IPS-15b (cell line): ENCODE measurements at regions not wholly inside any gene's neighbourhood (a gene's known extent, or its start where the extent isn't known, plus 50 kb on each side); places are given as distances from the start of the nearest gene placed in this dataset.
"Not testable (repeated sequence)": the region's sequence is repeated elsewhere in the genome, so short reads cannot be mapped to it uniquely, and the experiment has no call there.

Experiments used
- H3K27me3 ChIP-seq: one replicate; pipeline ENCODE4 v1.6.1; 2013; ENCODE audit warnings: low read length; ENCODE audit not compliant: control insufficient read depth, insufficient read depth
- H3K36me3 ChIP-seq: one replicate; pipeline ENCODE4 v1.6.1; 2013; ENCODE audit warnings: low read length; ENCODE audit not compliant: control insufficient read depth, insufficient read depth
- H3K4me1 ChIP-seq: one replicate; pipeline ENCODE4 v1.6.1; 2013; ENCODE audit warnings: mild to moderate bottlenecking, low read length; ENCODE audit not compliant: control insufficient read depth, insufficient read depth
- H3K4me3 ChIP-seq: one replicate; pipeline ENCODE4 v1.5.1; 2013; ENCODE audit warnings: low read depth, low read length
- H3K9ac ChIP-seq: one replicate; pipeline ENCODE4 v1.6.1; 2013; ENCODE audit warnings: low read depth, mild to moderate bottlenecking, low read length
- H3K9me3 ChIP-seq: one replicate; pipeline ENCODE4 v1.6.1; 2013; ENCODE audit warnings: mild to moderate bottlenecking, low read length; ENCODE audit not compliant: control insufficient read depth, insufficient read depth

- Histone ChIP-seq H3K4me3 (no peak overlapping the region), H3K36me3 (no peaks in the 10 kb centered on the region), H3K9ac (no peak overlapping the region), H3K27me3 (no peaks in the 10 kb centered on the region), H3K4me1 (no peaks in the 10 kb centered on the region), H3K9me3 (no peaks in the 10 kb centered on the region)
These were observed 118.0 kb downstream of the PWWP3B start for GRCh38 chrX:106286053-106286650.

GRCh38 chrX:106290778-106291177 lies 122.7 kb downstream of the PWWP3B start:
- H3K4me3 ChIP-seq, H3K9me3 ChIP-seq, H3K4me1 ChIP-seq, H3K27me3 ChIP-seq, H3K36me3 ChIP-seq, H3K9ac ChIP-seq: not testable (repeated sequence)

GRCh38 chrX:106291779-106292390 lies 123.8 kb downstream of the PWWP3B start:
- not testable (repeated sequence) for H3K36me3 ChIP-seq, H3K9me3 ChIP-seq, H3K9ac ChIP-seq, H3K4me3 ChIP-seq, H3K4me1 ChIP-seq, H3K27me3 ChIP-seq

DNA sequence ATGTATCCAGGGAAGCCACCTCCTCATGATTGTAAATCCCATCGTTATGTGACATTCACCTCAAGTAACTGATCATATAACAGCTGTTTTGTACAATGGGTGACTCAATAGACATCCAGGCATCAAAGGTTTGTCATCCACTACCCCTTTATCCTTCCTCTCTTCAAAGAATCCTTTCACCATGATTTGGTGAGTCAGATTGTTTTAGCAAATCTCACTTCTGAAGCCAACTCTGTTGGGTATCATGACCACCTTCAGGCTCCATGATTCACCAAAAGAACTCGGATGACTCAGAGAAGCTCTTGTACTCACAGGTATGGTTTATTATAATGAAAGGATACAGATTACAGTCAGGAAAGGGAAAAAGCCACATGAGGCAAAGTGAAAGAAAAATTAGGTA lies 132.1 kb downstream of the PWWP3B start:
- no peaks in the 10 kb centered on the region for H3K4me1 ChIP-seq
- no peaks in the 10 kb centered on the region for H3K27me3 ChIP-seq
- H3K9me3 ChIP-seq: peaks cover 2% of the 10 kb centered on the region
- no peaks in the 10 kb centered on the region for H3K36me3 ChIP-seq
- no peak overlapping the region for H3K9ac ChIP-seq
- no peak overlapping the region for H3K4me3 ChIP-seq

- Histone ChIP-seq H3K4me1 (no peaks in the 10 kb centered on the region), H3K9me3 (peaks cover 2% of the 10 kb centered on the region), H3K36me3 (no peaks in the 10 kb centered on the region), H3K27me3 (no peaks in the 10 kb centered on the region), H3K9ac (no peak overlapping the region), H3K4me3 (no peak overlapping the region)
These were observed 132.6 kb downstream of the PWWP3B start for GRCh38 chrX:106300656-106301055.

- no peak overlapping the region for H3K4me3 ChIP-seq
- H3K36me3 ChIP-seq: no peaks in the 10 kb centered on the region
- no peaks in the 10 kb centered on the region for H3K27me3 ChIP-seq
- no peaks in the 10 kb centered on the region for H3K4me1 ChIP-seq
- no peak overlapping the region for H3K9ac ChIP-seq
- peaks cover 5% of the 10 kb centered on the region for H3K9me3 ChIP-seq
These were observed 134.2 kb downstream of the PWWP3B start for GRCh38 chrX:106302304-106302703.

GRCh38 chrX:106306391-106306947 lies 138.4 kb downstream of the PWWP3B start:
- Histone ChIP-seq H3K4me3 (no peak overlapping the region), H3K4me1 (no peaks in the 10 kb centered on the region), H3K9ac (no peak overlapping the region), H3K9me3 (peaks cover 5% of the 10 kb centered on the region), H3K27me3 (no peaks in the 10 kb centered on the region), H3K36me3 (no peaks in the 10 kb centered on the region)

DNA sequence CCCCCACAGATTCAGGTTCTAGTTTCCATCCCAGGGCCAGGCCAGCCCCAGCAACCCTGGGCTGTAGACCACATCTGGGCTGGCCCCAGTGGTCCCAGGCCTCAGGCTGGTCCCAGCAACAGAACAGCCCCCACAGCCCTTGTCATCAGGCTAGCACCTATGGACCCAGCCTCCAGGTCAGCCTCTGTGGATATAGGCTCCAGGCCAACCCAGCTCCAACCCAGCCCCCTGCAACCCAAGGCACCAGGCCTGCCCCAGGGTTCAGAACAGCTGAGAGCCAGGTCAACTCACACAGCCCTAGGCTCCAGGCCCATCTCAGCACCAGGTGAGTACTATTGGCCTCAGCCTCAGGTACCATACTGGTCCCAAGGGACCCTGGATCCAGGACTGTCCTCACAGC lies 155.3 kb downstream of the PWWP3B start:
- Histone ChIP-seq H3K9me3 (no peaks in the 10 kb centered on the region), H3K36me3 (no peaks in the 10 kb centered on the region), H3K4me3 (no peak overlapping the region), H3K4me1 (no peaks in the 10 kb centered on the region), H3K27me3 (no peaks in the 10 kb centered on the region), H3K9ac (no peak overlapping the region)

GRCh38 chrX:106331606-106332005 lies 163.5 kb downstream of the PWWP3B start:
- H3K36me3 ChIP-seq: no peaks in the 10 kb centered on the region
- H3K9ac ChIP-seq: no peak overlapping the region
- no peak overlapping the region for H3K4me3 ChIP-seq

GRCh38 chrX:106341823-106342222 lies 173.7 kb downstream of the PWWP3B start:
- peaks cover 5% of the 10 kb centered on the region for H3K9me3 ChIP-seq
- H3K4me3 ChIP-seq: no peak overlapping the region

More at GRCh38 chrX:106331606-106332005, 163.5 kb downstream of the PWWP3B start:
- Histone ChIP-seq H3K27me3 (no peaks in the 10 kb centered on the region), H3K9me3 (no peaks in the 10 kb centered on the region), H3K4me1 (no peaks in the 10 kb centered on the region)

DNA sequence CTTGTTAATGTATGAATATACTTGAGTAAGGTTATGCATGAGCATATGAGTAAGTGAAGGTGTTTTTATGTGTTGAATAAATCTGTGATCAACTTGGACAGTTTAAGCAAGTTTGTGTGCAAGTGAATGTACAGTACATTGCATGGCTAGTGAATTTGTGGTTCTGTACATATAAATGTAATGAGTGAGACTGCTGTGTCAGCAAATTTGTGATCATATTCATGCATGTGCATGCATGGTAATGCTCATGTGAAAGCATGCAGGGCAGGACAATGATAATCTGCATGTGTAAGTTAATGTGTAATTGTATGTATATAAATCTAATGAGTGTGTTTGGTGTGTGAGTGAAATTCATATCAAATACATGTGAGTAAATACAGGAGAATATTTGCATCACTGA lies 188.5 kb downstream of the PWWP3B start:
- no peaks in the 10 kb centered on the region for H3K27me3 ChIP-seq
- no peak overlapping the region for H3K4me3 ChIP-seq
- no peak overlapping the region for H3K9ac ChIP-seq
- H3K9me3 ChIP-seq: no peaks in the 10 kb centered on the region
- no peaks in the 10 kb centered on the region for H3K36me3 ChIP-seq
- H3K4me1 ChIP-seq: no peaks in the 10 kb centered on the region

More at GRCh38 chrX:106341823-106342222, 173.7 kb downstream of the PWWP3B start:
- Histone ChIP-seq H3K27me3 (no peaks in the 10 kb centered on the region), H3K9ac (no peak overlapping the region), H3K4me1 (no peaks in the 10 kb centered on the region), H3K36me3 (no peaks in the 10 kb centered on the region)

- Histone ChIP-seq H3K4me1 (no peaks in the 10 kb centered on the region), H3K9ac (no peak overlapping the region), H3K4me3 (no peak overlapping the region), H3K36me3 (no peaks in the 10 kb centered on the region), H3K27me3 (no peaks in the 10 kb centered on the region), H3K9me3 (no peaks in the 10 kb centered on the region)
These were observed 195.1 kb downstream of the PWWP3B start for GRCh38 chrX:106363214-106363613.
